ENCODE measurements at regions not wholly inside any gene's neighbourhood (a gene's known extent, or its start where the extent isn't known, plus 50 kb on each side); places are given as distances from the start of the nearest gene placed in this dataset.

DNA sequence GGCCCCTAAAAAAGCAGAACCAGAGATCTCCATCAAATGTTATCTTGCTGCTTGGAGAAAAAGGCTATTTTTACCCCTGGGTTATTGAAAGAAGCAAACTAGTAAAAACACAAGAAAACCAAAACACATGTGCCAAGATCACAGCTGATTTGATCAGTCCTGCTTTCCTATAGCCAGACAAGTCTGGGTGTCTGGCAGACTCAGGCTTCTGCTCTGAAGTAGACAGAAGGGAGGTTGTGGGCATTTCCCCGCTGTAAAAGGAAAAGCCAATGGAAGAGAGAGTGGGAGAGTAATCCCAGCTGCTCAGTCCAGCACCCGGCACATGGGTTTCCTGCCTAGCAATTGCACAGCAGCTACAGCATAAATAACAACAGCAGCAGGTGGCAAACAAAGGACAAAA, 177.9 kb downstream of the PHLDA1 start:
- TF ChIP-seq, protein P1, sequence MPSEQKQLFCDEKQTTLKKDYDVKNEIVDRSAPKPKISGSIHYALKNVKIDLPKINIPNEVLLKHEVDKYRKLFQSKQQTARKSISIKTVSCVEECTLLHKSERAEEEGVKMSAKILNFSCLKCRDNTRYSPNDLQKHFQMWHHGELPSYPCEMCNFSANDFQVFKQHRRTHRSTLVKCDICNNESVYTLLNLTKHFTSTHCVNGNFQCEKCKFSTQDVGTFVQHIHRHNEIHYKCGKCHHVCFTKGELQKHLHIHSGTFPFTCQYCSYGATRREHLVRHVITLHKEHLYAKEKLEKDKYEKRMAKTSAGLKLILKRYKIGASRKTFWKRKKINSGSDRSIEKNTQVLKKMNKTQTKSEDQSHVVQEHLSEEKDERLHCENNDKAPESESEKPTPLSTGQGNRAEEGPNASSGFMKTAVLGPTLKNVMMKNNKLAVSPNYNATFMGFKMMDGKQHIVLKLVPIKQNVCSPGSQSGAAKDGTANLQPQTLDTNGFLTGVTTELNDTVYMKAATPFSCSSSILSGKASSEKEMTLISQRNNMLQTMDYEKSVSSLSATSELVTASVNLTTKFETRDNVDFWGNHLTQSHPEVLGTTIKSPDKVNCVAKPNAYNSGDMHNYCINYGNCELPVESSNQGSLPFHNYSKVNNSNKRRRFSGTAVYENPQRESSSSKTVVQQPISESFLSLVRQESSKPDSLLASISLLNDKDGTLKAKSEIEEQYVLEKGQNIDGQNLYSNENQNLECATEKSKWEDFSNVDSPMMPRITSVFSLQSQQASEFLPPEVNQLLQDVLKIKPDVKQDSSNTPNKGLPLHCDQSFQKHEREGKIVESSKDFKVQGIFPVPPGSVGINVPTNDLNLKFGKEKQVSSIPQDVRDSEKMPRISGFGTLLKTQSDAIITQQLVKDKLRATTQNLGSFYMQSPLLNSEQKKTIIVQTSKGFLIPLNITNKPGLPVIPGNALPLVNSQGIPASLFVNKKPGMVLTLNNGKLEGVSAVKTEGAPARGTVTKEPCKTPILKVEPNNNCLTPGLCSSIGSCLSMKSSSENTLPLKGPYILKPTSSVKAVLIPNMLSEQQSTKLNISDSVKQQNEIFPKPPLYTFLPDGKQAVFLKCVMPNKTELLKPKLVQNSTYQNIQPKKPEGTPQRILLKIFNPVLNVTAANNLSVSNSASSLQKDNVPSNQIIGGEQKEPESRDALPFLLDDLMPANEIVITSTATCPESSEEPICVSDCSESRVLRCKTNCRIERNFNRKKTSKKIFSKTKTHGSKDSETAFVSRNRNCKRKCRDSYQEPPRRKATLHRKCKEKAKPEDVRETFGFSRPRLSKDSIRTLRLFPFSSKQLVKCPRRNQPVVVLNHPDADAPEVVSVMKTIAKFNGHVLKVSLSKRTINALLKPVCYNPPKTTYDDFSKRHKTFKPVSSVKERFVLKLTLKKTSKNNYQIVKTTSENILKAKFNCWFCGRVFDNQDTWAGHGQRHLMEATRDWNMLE (tag by site-specific recombination; conservative IDR thresholded peaks at IDR 0.05; ENCODE audit: low read depth): no peak
- TF ChIP-seq ZEB2 (tag by site-specific recombination; IDR thresholded peaks at IDR 0.05) (no peak), ZNF843 (tag by site-specific recombination; IDR thresholded peaks at IDR 0.05) (no peak), ZNF223 (tag by site-specific recombination; IDR thresholded peaks at IDR 0.05) (no peak), ZNF146 (tag by site-specific recombination; IDR thresholded peaks at IDR 0.05) (no peak), ZNF747 (tag by site-specific recombination; IDR thresholded peaks at IDR 0.05) (no peak), ZNF629 (tag by site-specific recombination; IDR thresholded peaks at IDR 0.05) (no peak), ZNF404 (tag by site-specific recombination; IDR thresholded peaks at IDR 0.05) (no peak), EGR2 (tag by site-specific recombination; IDR thresholded peaks at IDR 0.05; ENCODE audit: low read depth) (no peak), HOXD13 (CRISPR knock-in tag; IDR thresholded peaks at IDR 0.05; ENCODE audit: borderline replicate concordance) (no peak), OVOL3 (tag by site-specific recombination; IDR thresholded peaks at IDR 0.05) (no peak), SP3 (tag by site-specific recombination; IDR thresholded peaks at IDR 0.05) (no peak), SCRT2 (tag by site-specific recombination; IDR thresholded peaks at IDR 0.05) (no peak), ZBTB1 (tag by site-specific recombination; IDR thresholded peaks at IDR 0.05) (no peak)
- TF ChIP-seq, protein P2, sequence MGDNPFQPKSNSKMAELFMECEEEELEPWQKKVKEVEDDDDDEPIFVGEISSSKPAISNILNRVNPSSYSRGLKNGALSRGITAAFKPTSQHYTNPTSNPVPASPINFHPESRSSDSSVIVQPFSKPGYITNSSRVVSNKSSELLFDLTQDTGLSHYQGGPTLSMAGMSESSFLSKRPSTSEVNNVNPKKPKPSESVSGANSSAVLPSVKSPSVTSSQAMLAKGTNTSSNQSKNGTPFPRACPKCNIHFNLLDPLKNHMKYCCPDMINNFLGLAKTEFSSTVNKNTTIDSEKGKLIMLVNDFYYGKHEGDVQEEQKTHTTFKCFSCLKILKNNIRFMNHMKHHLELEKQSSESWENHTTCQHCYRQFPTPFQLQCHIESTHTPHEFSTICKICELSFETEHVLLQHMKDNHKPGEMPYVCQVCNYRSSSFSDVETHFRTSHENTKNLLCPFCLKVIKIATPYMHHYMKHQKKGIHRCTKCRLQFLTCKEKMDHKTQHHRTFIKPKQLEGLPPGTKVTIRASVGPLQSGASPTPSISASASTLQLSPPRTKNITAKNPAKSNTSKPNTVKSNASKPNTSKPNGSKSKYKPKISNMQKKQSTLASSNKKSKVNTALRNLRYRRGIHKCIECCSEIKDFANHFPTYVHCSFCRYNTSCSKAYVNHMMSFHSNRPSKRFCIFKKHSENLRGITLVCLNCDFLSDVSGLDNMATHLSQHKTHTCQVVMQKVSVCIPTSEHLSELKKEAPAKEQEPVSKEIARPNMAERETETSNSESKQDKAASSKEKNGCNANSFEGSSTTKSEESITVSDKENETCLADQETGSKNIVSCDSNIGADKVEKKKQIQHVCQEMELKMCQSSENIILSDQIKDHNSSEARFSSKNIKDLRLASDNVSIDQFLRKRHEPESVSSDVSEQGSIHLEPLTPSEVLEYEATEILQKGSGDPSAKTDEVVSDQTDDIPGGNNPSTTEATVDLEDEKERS (tag by site-specific recombination; IDR thresholded peaks at IDR 0.05): no peak
- TF ChIP-seq, protein P3, sequence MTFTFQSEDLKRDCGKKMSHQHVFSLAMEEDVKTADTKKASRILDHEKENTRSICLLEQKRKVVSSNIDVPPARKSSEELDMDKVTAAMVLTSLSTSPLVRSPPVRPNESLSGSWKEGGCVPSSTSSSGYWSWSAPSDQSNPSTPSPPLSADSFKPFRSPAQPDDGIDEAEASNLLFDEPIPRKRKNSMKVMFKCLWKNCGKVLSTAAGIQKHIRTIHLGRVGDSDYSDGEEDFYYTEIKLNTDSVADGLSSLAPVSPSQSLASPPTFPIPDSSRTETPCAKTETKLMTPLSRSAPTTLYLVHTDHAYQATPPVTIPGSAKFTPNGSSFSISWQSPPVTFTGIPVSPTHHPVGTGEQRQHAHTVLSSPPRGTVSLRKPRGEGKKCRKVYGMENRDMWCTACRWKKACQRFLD (tag by site-specific recombination; IDR thresholded peaks at IDR 0.05): no peak
- Histone ChIP-seq H3K9me3 (ENCODE audit: control insufficient read depth, insufficient read depth, low read depth, low read length) (no peaks in the 10 kb centered on the region), H3K4me3 (ENCODE audit: low read depth, low read length) (no peak overlapping the region), H3K36me3 (ENCODE audit: control insufficient read depth in 2 of 2, insufficient read depth in 1 of 2, low read length in 2 of 2) (no peaks in the 10 kb centered on the region), H3K4me1 (ENCODE audit: control insufficient read depth, insufficient read depth, low read length) (peaks cover 5% of the 10 kb centered on the region; the same call in 1 of the 2 replicates), H3K27ac (ENCODE audit: extremely low read depth, low read depth, low read length) (no peak overlapping the region)
- CTCF ChIA-PET: no interaction called here
- POLR2A ChIA-PET: no interaction called here

DNA sequence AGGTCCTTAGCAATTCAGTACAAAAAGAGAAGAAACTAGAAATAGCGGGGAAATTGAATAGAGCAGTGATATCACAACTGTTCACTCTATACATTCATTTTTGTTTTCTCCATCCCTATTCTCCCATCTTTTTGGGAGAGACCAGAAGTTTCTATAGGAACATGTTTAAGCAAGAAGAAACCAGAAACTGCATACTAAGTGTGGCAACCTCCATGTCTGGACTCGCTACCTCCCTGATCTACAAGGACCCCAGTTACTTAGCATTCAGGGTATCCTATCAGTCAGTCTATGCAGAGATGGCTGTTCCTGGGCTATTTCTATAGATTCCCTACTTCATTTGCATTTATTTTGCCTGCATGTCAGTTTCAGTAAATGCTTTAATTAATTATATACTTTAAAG, 178.6 kb downstream of the PHLDA1 start:
- CTCF ChIA-PET: interaction anchor here (1.2 kb wide), 1 partner anchor 15 kb away, joined by 3 read pairs; no protein-coding TSS in a partner anchor
- Histone ChIP-seq H3K9me3 (ENCODE audit: control insufficient read depth, insufficient read depth, low read depth, low read length) (no peaks in the 10 kb centered on the region), H3K4me1 (ENCODE audit: control insufficient read depth, insufficient read depth, low read length) (peaks cover 5% of the 10 kb centered on the region; the same call in 1 of the 2 replicates), H3K4me3 (ENCODE audit: low read depth, low read length) (no peak overlapping the region), H3K27ac (ENCODE audit: extremely low read depth, low read depth, low read length) (no peak overlapping the region), H3K36me3 (ENCODE audit: control insufficient read depth in 2 of 2, insufficient read depth in 1 of 2, low read length in 2 of 2) (no peaks in the 10 kb centered on the region)
- POLR2A ChIA-PET: no interaction called here
- TF ChIP-seq ZNF610 (tag by site-specific recombination; IDR thresholded peaks at IDR 0.05; ENCODE audit: borderline replicate concordance): no peak
- no peak for TF ChIP-seq ZNF366 (tag by site-specific recombination; conservative IDR thresholded peaks at IDR 0.05)
- TF ChIP-seq ZNF266 (tag by site-specific recombination; IDR thresholded peaks at IDR 0.05; ENCODE audit: low read depth): no peak
- TF ChIP-seq FEZF1 (tag by site-specific recombination; IDR thresholded peaks at IDR 0.05): no peak
- no peak for TF ChIP-seq REPIN1 (tag by site-specific recombination; IDR thresholded peaks at IDR 0.05; ENCODE audit: low read depth)
- no peak for TF ChIP-seq ZNF10 (tag by site-specific recombination; IDR thresholded peaks at IDR 0.05)
- no peak for TF ChIP-seq ZNF660 (tag by site-specific recombination; IDR thresholded peaks at IDR 0.05)
- TF ChIP-seq WT1 (tag by site-specific recombination; IDR thresholded peaks at IDR 0.05): no peak
- no peak for TF ChIP-seq SETDB1 (IDR thresholded peaks at IDR 0.05; ENCODE audit: insufficient read length, low read length)
- TF ChIP-seq GLI4 (tag by site-specific recombination; IDR thresholded peaks at IDR 0.05): no peak
- TF ChIP-seq, protein P4, sequence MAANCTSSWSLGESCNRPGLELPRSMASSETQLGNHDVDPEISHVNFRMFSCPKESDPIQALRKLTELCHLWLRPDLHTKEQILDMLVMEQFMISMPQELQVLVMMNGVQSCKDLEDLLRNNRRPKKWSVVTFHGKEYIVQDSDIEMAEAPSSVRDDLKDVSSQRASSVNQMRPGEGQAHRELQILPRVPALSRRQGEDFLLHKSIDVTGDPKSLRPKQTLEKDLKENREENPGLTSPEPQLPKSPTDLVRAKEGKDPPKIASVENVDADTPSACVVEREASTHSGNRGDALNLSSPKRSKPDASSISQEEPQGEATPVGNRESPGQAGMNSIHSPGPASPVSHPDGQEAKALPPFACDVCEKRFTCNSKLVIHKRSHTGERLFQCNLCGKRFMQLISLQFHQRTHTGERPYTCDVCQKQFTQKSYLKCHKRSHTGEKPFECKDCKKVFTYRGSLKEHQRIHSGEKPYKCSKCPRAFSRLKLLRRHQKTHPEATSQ (tag by site-specific recombination; IDR thresholded peaks at IDR 0.05): no peak
- TF ChIP-seq ZNF292 (tag by site-specific recombination; IDR thresholded peaks at IDR 0.05; ENCODE audit: borderline replicate concordance, low read depth): no peak
